ENCODE measurements at regions not wholly inside any gene's neighbourhood (a gene's known extent, or its start where the extent isn't known, plus 50 kb on each side); places are given as distances from the start of the nearest gene placed in this dataset.

GRCh38 chr3:88988906-88989305 lies 118.5 kb upstream of the EPHA3 start:
- no peak for DNase-seq (ENCODE audit: extremely low read depth, low read depth)
- no peak for TF ChIP-seq CTCF (IDR thresholded peaks at IDR 0.05; ENCODE audit: low read depth, low read length)

GRCh38 chr3:88991496-88991895 lies 115.9 kb upstream of the EPHA3 start:
- TF ChIP-seq CTCF (IDR thresholded peaks at IDR 0.05; ENCODE audit: low read depth, low read length) = no peak
- no peak for DNase-seq (ENCODE audit: extremely low read depth, low read depth)

GRCh38 chr3:88996691-88997090 lies 110.7 kb upstream of the EPHA3 start:
- no peak for TF ChIP-seq CTCF (IDR thresholded peaks at IDR 0.05; ENCODE audit: low read depth, low read length)
- DNase-seq (ENCODE audit: extremely low read depth, low read depth) = no peak

- DNase-seq (ENCODE audit: extremely low read depth, low read depth) = no peak
- TF ChIP-seq CTCF (IDR thresholded peaks at IDR 0.05; ENCODE audit: low read depth, low read length) = no peak
Measured at GRCh38 chr3:88997260-88997659, 110.2 kb upstream of the EPHA3 start.

GRCh38 chr3:89000886-89001285 lies 106.5 kb upstream of the EPHA3 start:
- no peak for DNase-seq (ENCODE audit: extremely low read depth, low read depth)
- no peak for TF ChIP-seq CTCF (IDR thresholded peaks at IDR 0.05; ENCODE audit: low read depth, low read length)

GRCh38 chr3:89002191-89002590 lies 105.2 kb upstream of the EPHA3 start:
- no peak for DNase-seq (ENCODE audit: extremely low read depth, low read depth)
- no peak for TF ChIP-seq CTCF (IDR thresholded peaks at IDR 0.05; ENCODE audit: low read depth, low read length)

GRCh38 chr3:89013536-89013935 lies 93.9 kb upstream of the EPHA3 start:
- DNase-seq (ENCODE audit: extremely low read depth, low read depth) = no peak
- TF ChIP-seq CTCF (IDR thresholded peaks at IDR 0.05; ENCODE audit: low read depth, low read length) = no peak

All from AG09319 (cell line).